NAMALWA (cell line): ENCODE measurements at regions not wholly inside any gene's neighbourhood (a gene's known extent, or its start where the extent isn't known, plus 50 kb on each side); places are given as distances from the start of the nearest gene placed in this dataset.

ENCODE experiments used
- DNase-seq: peaks from one replicate; pipeline ENCODE4 v3.0.0-alpha.2; 2015; ENCODE audit warnings: low spot score

GRCh38 chr9:88077071-88077617, 61.1 kb downstream of the SPATA31C2 start:
- DNase-seq = no peak

DNA sequence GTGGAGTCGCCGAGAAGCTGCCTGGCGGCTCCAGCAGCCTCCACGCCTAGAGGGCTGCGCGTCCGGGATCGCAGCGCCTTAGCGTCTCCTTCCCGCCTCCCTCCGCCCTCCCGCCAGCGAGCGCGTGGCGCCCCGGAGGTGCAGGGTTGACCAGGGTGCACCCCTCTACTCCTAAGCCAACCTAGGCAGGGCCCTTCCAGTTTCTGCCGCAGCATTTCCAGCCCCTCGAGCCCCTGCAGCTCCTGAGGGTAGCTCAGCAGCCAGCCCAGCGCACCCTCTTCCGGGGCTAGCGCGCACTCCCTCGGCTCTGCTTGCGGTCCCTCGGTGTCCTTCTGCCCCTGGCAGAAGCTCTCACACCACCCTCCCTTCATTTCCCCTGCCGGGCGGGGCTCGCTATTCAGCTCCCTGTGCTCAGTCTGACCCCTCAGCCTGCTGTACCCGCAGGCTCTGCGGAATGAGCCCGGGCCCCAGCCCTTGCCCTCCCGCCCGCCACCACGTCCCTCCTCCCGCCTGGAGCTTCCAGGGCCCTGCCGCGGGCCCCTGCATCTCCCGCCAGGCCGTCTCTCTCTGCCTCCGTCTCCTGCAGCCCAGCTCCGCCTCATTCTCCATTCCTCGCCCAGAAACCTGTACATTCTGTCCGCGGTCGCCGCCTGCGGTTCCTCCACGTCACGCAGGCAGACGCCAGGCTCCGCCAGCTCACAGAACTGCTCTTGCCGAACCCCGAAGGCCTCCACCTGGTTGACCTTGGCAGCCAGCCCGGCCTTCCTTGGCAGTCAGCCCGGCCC, 61.8 kb downstream of the SPATA31C2 start:
- DNase-seq = no peak

- no peak for DNase-seq
Measured at GRCh38 chr9:88075966-88076285, 62.3 kb downstream of the SPATA31C2 start.

- no peak for DNase-seq
Measured at GRCh38 chr9:88075506-88075905, 62.8 kb downstream of the SPATA31C2 start.

DNA sequence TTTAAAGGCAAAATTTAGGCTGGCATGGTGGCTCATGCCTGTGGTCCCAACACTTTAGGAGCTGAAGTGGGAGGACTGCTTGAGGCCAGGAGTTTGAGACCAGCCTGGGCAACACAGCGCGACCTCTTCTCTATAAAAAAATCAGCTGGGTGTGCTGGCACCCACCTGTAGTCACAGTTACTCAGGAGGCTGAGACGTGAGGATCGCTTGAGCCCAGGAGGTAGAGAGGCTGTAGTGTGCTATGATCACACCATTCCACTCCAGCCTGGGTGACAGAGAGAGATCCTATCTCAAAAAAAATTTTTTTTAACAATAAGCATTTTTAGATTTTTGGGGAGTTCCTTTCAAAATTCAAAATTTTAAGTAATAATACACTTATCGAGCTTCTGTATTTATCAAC, 63.3 kb downstream of the SPATA31C2 start:
- no peak for DNase-seq

GRCh38 chr9:88072831-88073375, 65.4 kb downstream of the SPATA31C2 start:
- no peak for DNase-seq

- no peak for DNase-seq
Measured at GRCh38 chr9:88071331-88071730, 66.9 kb downstream of the SPATA31C2 start.

DNA sequence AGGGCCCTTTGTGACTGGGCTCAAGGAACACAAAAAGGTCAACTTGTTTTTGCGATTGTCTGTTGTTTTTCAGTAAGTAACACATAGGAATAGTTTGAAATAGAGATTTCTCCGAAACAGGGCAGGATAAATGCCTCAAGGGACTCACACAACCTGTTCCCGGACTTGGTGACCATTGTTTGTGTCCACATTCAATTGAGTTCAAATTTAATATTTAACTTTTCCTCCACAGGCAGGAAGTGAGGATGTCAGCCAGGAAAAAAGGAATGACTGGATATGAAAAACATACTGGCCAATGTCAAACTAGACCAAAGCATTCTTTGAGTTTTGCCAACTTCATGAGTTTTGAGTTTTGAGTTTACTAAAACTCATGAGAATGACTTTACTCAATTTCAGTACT, 72.7 kb downstream of the SPATA31C2 start:
- DNase-seq = no peak

DNA sequence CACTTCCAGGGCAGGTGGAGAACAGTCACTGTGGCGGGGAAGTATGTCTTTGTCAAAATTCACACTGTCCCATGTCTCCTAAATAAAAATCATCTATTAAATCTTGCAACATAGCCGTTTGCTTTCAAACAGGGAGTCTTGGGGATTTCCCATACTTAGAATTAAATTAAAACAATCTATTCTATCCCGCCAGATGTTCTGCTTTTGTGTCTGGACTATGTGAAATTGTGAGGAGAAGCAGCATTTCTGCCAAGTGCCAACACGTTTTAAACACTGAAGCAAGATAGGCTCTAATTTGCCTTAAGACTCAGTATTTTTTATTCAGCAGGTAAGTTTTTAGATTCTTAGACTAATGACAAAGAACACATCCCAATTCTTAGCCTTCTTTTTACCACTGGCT, 73.7 kb downstream of the SPATA31C2 start:
- DNase-seq = no peak

DNA sequence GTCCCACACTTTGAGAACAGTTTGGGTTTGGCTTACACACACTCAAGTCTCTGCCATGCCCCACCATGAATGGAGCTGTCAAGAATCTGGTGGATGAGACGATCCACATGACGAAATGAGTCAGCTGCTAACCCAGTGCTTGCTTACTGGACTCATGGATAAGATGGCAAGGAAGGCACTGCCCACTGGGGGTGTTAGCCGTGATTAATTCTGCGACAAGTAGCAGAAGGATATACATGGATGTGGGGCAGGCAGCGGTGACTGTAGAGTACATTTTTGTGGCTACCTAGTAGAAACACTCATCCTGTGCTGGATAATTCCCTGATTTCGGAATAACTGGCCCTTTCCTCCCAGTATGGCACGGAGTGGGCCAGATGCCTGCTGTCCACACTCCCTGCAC, 77.5 kb downstream of the SPATA31C2 start:
- DNase-seq = no peak

DNA sequence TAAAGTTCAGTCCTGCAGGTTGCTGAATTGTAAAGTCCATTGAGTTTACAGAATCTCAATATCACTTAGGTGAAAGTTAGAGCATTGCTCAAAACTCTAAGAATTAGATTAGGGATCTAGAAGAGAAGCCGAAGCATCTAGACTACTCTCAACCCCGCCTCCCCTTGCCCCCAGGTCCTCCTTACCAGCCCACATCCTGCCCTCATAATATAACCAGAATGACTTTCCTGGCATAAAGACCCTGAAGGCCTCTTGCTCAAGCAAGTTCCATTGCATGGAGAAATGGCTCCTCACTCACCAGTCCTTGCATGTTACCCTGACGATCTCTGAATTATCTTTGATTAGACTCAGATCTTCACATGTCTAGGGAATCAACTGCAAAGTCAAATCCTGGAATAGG, 78.8 kb downstream of the SPATA31C2 start:
- no peak for DNase-seq

- no peak for DNase-seq
Measured at GRCh38 chr9:88056876-88057275, 81.4 kb downstream of the SPATA31C2 start.

GRCh38 chr9:88053856-88054501, 79.6 kb upstream of the CDK20 start:
- DNase-seq = no peak

GRCh38 chr9:88052321-88052965, 78.1 kb upstream of the CDK20 start:
- DNase-seq = no peak

DNA sequence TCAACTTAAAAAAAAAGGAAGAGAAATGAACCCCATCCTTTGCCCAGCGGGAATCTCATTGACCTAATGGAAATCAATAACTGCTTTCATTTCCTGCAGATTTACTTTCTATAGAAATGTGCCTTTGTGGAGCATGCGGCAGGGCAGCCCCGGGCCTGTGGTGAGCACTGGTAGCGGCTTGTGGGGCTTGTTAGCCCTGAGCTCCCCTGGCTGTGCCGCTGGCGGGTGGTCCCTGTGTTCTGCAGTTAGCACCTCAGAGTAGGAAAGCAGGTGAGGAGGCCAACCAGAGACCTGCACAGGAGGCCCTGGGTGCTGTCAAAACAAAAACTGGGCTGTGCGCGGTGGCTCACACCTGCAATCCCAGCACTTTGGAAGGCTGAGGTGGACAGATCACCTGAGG, 76.8 kb upstream of the CDK20 start:
- no peak for DNase-seq

DNA sequence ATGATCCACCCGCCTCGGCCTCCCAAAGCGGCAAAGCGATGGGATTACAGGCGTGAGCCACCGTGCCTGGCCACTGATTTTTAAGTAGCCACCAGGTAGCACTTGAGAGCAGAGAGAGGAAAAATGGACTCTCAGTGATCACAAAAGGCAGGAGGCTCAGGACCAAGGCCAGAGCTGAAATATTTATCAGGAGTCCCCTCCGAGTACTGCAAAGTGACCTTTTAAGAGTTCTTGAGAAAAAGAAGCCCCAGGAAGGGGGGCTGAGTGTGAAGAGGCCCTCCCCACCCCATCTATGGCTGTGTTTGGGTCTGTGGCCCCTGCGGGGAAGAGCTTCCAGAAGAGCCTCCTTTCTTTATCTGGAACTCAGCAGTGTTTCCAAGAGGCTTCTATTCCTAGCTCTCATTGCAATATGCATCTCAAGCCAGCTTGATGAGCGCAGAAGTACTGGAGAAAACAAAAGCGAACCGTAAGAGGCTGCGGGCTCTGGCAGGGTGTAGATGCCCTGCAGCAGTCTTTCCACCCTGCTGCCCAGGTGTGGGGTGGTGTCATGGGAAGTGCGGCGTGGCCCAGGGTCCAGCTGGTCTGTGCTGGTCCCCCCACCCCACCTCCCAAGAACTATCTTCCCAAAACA, 75.5 kb upstream of the CDK20 start:
- no peak for DNase-seq

GRCh38 chr9:88046542-88046941, 72.2 kb upstream of the CDK20 start:
- no peak for DNase-seq

GRCh38 chr9:88045686-88046085, 71.4 kb upstream of the CDK20 start:
- no peak for DNase-seq

- no peak for DNase-seq
Measured at GRCh38 chr9:88044200-88044599, 69.9 kb upstream of the CDK20 start.

GRCh38 chr9:88043647-88044046, 69.3 kb upstream of the CDK20 start:
- DNase-seq = no peak

GRCh38 chr9:88041447-88041846, 67.1 kb upstream of the CDK20 start:
- DNase-seq = peak; percentile 12

- no peak for DNase-seq
Measured at GRCh38 chr9:88037285-88037845, 63.0 kb upstream of the CDK20 start.
